GM19328 (cell line): ENCODE measurements at regions not wholly inside any gene's neighbourhood (a gene's known extent, or its start where the extent isn't known, plus 50 kb on each side); places are given as distances from the start of the nearest gene placed in this dataset.
"Not testable (repeated sequence)": the region's sequence is repeated elsewhere in the genome, so short reads cannot be mapped to it uniquely, and the experiment has no call there.

ENCODE experiments used
- ATAC-seq: cut with Tn5 transposase; IDR thresholded peaks from one replicate; pipeline ENCODE4 v1.9.1; 2021; ENCODE audit warnings: mild to moderate bottlenecking, moderate library complexity; ENCODE audit not compliant: unreplicated experiment

DNA sequence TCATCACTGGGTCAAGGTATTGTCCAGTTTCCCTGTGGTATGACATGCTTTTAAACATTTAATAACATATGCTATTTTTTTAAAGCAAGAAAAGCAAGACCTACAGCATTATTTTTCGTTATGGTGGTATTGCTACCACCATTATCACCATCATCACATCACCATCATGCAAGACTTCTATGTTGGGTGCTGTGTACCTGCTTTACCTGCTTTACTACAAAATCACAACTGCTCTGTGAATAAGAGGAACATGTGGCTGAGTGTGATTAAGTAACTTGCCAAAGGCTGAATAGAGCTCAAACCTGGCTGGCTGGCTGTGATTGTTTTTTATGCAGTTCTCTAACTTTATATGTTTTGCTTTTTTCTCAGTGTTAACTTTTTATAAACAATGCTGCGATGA, 140.8 kb upstream of the CLINT1 start:
- ATAC-seq = no peak

DNA sequence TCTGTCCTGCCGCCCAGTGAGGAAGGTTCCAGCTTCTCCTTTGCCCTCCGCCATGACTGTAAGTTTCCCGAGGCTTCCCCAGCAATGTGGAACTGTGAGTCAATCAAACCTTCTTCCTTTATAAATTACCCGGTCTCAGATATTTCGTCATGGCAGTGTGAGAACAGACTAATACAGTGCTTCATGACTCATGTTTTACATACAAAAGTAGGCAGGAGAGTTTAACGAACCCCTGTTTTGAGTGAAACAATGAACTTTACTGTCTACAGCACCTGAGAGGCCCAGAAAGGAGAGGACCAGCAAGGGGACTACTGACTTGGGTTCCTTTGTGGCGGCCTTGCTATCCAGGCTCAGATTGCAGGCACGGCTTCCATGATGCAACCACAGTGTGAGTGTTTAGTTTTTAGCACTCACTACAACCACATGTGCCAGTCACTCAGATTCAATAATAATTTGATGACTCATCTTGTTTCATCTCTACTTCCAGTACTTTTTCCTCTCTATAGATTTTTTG, 139.1 kb upstream of the CLINT1 start:
- no peak for ATAC-seq

GRCh38 chr5:157994906-157995519, 136.1 kb upstream of the CLINT1 start:
- ATAC-seq = peak; percentile 64

DNA sequence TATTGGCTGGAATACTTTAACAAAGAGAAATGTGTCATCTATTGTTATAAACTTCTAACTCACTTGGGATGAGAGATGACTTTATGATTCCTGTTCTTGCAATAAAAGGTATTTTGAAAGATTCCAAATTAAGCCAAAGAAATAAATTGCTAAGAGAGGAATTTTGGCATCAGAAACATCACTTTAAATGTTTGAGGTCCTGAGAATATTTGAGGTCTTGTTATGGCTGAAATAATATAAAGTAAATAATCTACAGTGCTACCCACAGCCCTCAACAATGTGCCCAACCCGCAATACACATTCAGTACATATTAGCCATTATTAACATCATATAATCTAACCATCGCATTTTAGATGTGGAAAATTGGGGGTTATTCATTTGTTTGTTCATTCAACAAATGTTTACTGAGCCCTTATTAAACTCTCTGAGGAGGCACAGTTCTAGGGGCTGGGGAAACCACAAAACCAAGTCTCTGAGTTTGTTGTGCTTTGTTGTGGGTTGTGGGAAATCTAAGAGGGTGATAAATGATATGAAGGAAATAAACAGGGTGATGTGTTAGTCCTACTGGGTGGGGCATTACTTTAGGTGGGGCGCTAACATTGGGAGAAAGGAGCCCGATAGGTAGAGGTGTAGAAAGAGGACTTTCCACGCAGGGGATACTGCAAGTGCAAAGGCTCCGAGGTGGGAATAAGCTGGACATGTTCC, 135.2 kb upstream of the CLINT1 start:
- ATAC-seq = no peak

DNA sequence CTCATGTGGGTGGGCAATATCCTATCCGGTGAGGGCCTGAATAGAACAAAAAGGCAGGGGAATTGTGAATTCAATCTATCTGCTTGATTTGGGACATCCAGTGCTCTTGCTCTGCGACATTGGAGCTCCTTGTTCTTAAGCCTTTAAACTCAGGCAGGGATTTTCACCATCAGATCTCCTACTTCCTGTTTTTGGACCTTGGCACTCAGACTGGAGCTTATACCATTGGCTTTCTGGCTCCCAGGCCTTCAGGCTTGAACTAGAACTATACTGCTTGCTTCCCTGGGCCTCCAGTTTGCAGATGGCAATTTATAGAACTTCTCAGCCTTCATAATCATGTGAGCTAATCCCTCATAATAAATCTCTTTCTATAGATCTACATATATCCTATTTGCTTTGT, 134.3 kb upstream of the CLINT1 start:
- no peak for ATAC-seq

- no peak for ATAC-seq
These were observed 131.7 kb upstream of the CLINT1 start for GRCh38 chr5:157990583-157991181.

- no peak for ATAC-seq
These were observed 130.4 kb upstream of the CLINT1 start for GRCh38 chr5:157989296-157989695.

DNA sequence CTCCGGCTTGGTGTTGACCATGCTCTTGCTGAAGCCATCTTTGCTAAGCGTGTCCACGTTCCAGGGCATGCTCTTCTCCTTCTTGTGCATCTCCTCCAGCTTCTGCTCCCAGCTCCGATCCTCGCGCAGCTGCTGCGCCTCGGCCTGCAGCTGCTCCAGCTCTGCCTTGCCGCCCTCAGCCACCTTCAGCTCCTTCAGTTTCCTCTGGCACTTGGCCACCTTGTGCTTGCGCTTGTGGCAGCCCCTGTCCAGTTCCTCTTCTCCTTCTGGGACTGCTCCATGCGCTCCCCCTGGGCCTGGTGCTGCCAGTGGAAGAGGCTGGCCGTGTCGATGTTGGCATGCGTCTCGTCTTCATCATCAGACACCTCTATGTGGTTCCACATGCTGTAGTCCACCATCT, 128.3 kb upstream of the CLINT1 start:
- ATAC-seq = no peak

DNA sequence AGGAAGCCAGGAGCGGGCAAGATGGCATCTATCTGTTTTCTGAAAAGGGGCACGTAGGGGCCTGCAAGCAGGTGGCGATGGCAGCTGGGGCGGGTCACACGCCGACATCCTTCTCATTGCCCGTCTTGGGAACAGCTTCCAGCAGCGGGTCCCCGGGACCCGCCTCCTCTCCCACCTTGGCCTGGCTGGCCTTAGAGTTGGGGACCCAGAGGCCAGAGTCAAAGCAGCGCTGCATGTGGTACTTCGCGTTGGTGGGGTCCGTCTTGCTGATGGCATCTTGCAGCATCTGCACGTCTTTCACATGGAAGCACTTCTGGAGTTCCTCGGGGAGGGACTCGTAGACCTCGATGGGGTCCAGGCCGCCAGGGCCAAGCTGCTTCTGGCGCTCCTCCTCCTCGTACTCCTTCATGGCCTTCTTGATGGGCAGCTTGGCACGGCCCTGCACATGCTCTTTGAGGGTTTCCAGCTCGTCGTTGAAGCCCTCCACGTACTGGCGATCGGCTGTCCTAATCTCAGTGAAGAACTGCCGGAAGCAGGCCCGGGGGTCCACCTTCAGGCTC, 127.6 kb upstream of the CLINT1 start:
- no peak for ATAC-seq

DNA sequence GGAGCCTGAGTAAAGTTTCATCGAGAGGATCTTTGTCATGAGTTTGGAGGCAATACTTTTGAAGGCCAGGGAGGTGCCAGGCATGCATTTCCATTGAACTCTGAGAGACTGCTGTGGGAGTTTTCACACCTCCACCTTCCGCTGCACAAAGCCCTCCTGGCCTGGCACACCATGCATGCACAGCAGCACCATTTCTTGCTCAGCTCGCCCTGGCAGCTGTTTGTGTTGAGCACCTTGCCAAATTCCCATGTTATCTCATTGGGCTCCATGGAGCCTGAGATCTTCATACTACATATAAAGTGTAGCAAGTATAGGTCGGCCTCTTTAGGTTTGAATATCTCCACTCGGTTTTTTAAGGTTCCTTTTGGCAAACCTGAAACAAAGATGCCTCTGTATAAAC, 125.7 kb upstream of the CLINT1 start:
- ATAC-seq = no peak

DNA sequence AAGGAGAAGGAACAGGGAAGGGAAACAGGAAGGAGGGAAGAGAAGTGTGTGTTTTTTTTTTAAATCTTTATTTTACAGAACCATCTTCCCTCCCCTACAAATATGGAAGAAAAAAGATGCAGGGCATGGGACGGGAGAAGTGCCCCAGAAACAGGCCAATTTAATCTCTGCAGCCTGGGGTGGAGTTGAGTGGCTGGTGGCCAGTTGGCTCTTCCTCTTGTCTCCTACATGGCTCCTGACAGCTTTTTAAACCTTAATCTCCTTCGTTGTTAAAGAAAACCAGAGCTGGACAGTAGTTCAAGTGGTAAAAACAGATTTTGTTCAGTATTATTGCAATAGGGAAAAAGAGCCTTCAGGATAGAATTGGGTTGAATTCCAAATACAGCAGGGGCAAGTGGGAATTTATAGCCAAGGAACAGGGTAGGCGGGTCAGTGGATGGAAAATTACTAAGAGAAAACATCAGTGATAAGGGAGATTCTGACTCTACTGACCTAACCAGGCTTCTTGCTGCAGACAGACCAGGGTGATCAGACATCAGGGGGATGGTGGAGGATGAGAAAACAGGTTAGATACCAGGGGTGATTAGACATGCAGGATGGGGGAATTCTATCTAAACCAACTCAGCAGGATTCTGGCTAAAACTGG, 125.1 kb upstream of the CLINT1 start:
- no peak for ATAC-seq

DNA sequence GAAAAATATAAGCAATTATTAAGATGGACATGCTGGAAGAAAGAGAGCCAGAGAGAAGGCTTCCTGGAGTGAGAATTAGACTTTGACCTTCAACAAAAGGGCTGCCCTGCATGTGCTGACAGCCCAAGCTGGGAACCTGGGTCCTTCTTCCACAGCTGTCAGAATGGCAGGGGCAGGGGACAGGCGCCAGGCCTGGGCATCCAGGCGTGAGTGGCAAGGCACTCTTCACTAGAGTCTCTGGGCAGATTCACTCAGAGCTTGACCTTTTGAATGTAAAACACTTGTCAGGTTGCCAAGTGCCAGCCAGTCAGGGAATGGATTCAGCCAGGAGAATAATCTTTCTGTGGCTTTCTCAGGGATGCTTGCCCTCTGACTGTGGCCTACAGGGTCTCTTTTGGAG, 119.1 kb upstream of the CLINT1 start:
- no peak for ATAC-seq

GRCh38 chr5:157976429-157976828, 117.5 kb upstream of the CLINT1 start:
- no peak for ATAC-seq

DNA sequence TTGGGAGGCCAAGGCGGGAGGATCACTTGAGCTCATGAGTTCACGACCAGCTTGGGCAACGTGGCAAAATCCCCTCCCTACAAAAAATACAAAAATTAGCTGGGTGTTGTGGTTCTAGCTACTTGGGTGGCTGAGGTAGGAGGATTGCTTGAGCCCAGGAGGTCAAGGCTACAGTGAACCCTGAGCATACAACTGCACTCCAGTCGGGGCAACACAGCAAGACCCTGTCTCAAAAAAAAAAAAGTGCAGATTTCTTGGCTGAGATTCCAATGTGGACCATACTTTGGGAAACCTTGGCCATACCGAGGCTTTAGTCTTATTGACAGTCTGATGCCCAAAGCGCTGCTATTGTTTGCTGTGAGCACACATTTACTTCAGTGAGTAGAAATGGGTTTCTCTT, 113.6 kb upstream of the CLINT1 start:
- no peak for ATAC-seq

GRCh38 chr5:157971571-157972216, 112.7 kb upstream of the CLINT1 start:
- no peak for ATAC-seq

GRCh38 chr5:157968570-157968969, 109.6 kb upstream of the CLINT1 start:
- ATAC-seq = not testable (repeated sequence)

- ATAC-seq = no peak
These were observed 107.0 kb upstream of the CLINT1 start for GRCh38 chr5:157965989-157966388.

DNA sequence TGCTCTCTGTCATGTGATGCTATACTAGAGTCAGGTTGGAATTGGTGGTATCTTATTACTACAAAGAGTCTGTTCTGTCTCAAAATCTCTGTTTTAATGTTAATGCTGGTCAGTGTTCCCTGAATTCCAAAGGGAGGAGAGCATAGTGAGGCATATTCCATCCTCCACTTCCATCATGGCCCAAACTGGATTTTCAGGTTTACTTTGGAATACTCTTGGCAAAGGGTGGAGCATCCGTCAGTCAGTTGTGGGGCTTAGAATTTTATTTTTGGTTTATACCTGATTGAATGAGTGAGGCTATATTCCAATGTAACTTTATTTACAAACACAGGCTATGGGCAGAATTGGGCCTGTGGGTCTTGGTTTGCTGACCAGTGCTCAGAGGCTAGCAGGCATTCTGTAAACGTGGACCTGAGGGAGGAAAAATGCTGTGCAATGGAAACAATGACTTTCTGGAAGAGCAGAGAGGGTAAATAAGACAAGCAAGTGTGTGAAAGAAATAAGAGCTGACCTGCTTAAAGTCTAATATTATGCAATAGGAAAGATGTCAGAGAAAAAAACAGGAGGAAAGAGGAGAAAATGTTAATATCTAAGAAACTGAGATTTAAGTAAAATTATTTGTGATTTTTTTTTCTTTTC, 106.2 kb upstream of the CLINT1 start:
- ATAC-seq = no peak

DNA sequence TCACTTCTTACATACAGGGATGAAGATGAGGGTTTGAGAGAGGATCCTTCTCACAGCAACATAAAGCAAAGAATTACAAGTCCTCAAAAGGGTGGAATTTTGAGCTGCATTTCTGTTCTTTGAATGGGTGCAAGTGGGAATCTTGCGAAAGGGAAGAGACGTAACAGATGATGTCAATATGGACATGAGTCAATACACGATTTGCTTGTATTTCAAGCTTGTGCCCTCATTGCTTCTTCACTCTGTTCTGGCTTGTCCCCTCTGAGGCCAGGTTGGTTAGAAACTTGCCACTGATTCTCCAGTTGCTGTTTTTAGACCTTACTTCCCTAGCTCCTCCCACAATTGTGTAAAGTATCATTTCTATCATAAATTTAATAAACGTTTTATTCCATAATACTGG, 104.8 kb upstream of the CLINT1 start:
- no peak for ATAC-seq

DNA sequence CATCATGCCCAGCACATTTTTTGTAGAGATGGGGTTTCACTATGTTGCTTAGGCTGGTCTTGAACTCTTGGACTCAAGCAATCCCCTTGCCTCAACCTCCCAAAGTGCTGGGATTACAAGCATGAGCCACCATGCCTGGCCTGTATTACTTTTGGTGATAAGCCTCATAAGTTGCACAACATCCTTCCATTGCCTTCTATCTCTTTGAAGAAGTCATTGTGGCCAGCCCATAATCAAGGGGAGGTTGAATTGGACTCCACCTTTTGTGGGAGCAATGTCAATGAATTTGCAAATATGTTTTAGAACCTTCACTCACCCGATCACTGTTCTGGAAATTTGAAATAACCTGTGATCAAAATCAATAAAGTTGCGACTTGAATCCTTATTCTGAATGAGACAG, 104.3 kb upstream of the CLINT1 start:
- ATAC-seq = no peak
